ENCODE measurements at regions not wholly inside any gene's neighbourhood (a gene's known extent, or its start where the extent isn't known, plus 50 kb on each side); places are given as distances from the start of the nearest gene placed in this dataset.

GRCh38 chr3:67831262-67831661, 176.8 kb upstream of the SUCLG2 start:
- no peak overlapping the region for H3K4me2 ChIP-seq
- 0 out of 3 replicates have a peak, but pooled peaks cover 2% of the 10 kb centered on the region for H3K9me3 ChIP-seq
- no peak for ATAC-seq
- DNase-seq (ENCODE audit: low read depth in 1 of 2, low spot score in 1 of 2), result no peak
- POLR2A ChIA-PET, result no interaction called here
- no peaks in the 10 kb centered on the region for H3K4me1 ChIP-seq
- H3K27ac ChIP-seq, result no peak overlapping the region
- FAIRE-seq, result no peak
- TF ChIP-seq SREBF2 (IDR thresholded peaks at IDR 0.05) (no peak), PHF8 (IDR thresholded peaks at IDR 0.05; ENCODE audit: borderline replicate concordance, low read depth) (no peak), HEYL (CRISPR knock-in tag; IDR thresholded peaks at IDR 0.05) (no peak)
- WGBS (ENCODE audit: missing lambda C conversion rate), result 44% methylated on average over 3 of the region's 3 CpGs
- CTCF ChIA-PET, result no interaction called here
- no peak overlapping the region for H3K4me3 ChIP-seq

- no peaks in the 10 kb centered on the region for H3K4me1 ChIP-seq
- no peak overlapping the region for H3K4me3 ChIP-seq
- no peak overlapping the region for H3K4me2 ChIP-seq
- FAIRE-seq (no peak), ATAC-seq (no peak), DNase-seq (ENCODE audit: low read depth in 1 of 2, low spot score in 1 of 2) (no peak)
- WGBS (ENCODE audit: missing lambda C conversion rate), result 38% methylated on average over 1 of the region's 1 CpG
- POLR2A ChIA-PET, result no interaction called here
- TF ChIP-seq ZSCAN20 (CRISPR knock-in tag; IDR thresholded peaks at IDR 0.05), result no peak
- TF ChIP-seq NPAS2 (CRISPR knock-in tag; IDR thresholded peaks at IDR 0.05; ENCODE audit: borderline replicate concordance), result no peak
- no peak for TF ChIP-seq CTCF (IDR thresholded peaks at IDR 0.05)
- TF ChIP-seq KDM5A (IDR thresholded peaks at IDR 0.05), result no peak
- no peak for TF ChIP-seq FOSB (CRISPR knock-in tag; IDR thresholded peaks at IDR 0.05)
- TF ChIP-seq POLR2AphosphoS2 (conservative IDR thresholded peaks at IDR 0.05; ENCODE audit: low read length), result no peak
- no peak for TF ChIP-seq ZFP36 (IDR thresholded peaks at IDR 0.05; ENCODE audit: borderline replicate concordance, partially characterized antibody)
- TF ChIP-seq EHMT2 (IDR thresholded peaks at IDR 0.05; ENCODE audit: low read depth), result no peak
- no peak for TF ChIP-seq CHD2 (IDR thresholded peaks at IDR 0.05; ENCODE audit: low read length, partially characterized antibody)
- CTCF ChIA-PET, result no interaction called here
- H3K9me3 ChIP-seq, result no peaks in the 10 kb centered on the region
- H3K27ac ChIP-seq, result no peak overlapping the region
Observed at GRCh38 chr3:67828486-67829010, 174.1 kb upstream of the SUCLG2 start.

GRCh38 chr3:67821135-67821534, 166.7 kb upstream of the SUCLG2 start:
- ATAC-seq, result no peak

GRCh38 chr3:67819447-67819846, 165.0 kb upstream of the SUCLG2 start:
- no peak overlapping the region for H3K4me2 ChIP-seq
- no peak overlapping the region for H3K27ac ChIP-seq
- FAIRE-seq (no peak), DNase-seq (ENCODE audit: low read depth in 1 of 2, low spot score in 1 of 2) (peak in 1 of 2 experiments; percentile 4), ATAC-seq (peak in 1 of 2 experiments; percentile 66; a peak in 2 of 6 replicates)
- H3K4me1 ChIP-seq, result no peaks in the 10 kb centered on the region
- TF ChIP-seq TFCP2L1 (CRISPR knock-in tag; IDR thresholded peaks at IDR 0.05) (no peak), HDAC2 (IDR thresholded peaks at IDR 0.05) (no peak), NR3C1 (IDR thresholded peaks at IDR 0.05) (no peak), NPAS2 (CRISPR knock-in tag; IDR thresholded peaks at IDR 0.05; ENCODE audit: borderline replicate concordance) (no peak), MAX (IDR thresholded peaks at IDR 0.05) (no peak), HOXB5 (CRISPR knock-in tag; IDR thresholded peaks at IDR 0.05) (no peak), CTCF (IDR thresholded peaks at IDR 0.05) (0 out of 3 replicates have a peak, but pooled peaks have one; percentile 14), SMC3 (IDR thresholded peaks at IDR 0.05) (no peak), BHLHE40 (IDR thresholded peaks at IDR 0.05; ENCODE audit: low read depth, low read length) (no peak), EP300 (IDR thresholded peaks at IDR 0.05) (no peak), RAD21 (conservative IDR thresholded peaks at IDR 0.05 in 1 of 2, IDR thresholded peaks at IDR 0.05 in 1 of 2) (peak; percentile 14 to 37; a peak in 1 of 5 replicates), CHD4 (IDR thresholded peaks at IDR 0.05; ENCODE audit: borderline replicate concordance) (no peak), HEYL (CRISPR knock-in tag; IDR thresholded peaks at IDR 0.05) (no peak)
- CTCF ChIA-PET, result no interaction called here
- no peaks in the 10 kb centered on the region for H3K9me3 ChIP-seq
- POLR2A ChIA-PET, result no interaction called here
- WGBS (ENCODE audit: missing lambda C conversion rate), result 10% methylated on average over 1 of the region's 1 CpG
- H3K4me3 ChIP-seq, result no peak overlapping the region

More at GRCh38 chr3:67821135-67821534, 166.7 kb upstream of the SUCLG2 start:
- TF ChIP-seq RARB (CRISPR knock-in tag; IDR thresholded peaks at IDR 0.05) (no peak), RNF2 (IDR thresholded peaks at IDR 0.05; ENCODE audit: borderline replicate concordance, low read depth) (no peak)
- DNase-seq (ENCODE audit: low read depth in 1 of 2, low spot score in 1 of 2) (no peak), FAIRE-seq (no peak)
- Histone ChIP-seq H3K9me3 (no peaks in the 10 kb centered on the region), H3K4me1 (no peaks in the 10 kb centered on the region), H3K4me2 (no peak overlapping the region), H3K27ac (no peak overlapping the region), H3K4me3 (no peak overlapping the region)
- POLR2A ChIA-PET, result no interaction called here
- CTCF ChIA-PET, result no interaction called here
- 49% methylated on average over 4 of the region's 4 CpGs for WGBS (ENCODE audit: missing lambda C conversion rate)

All from A549 (cell line).